Liver (tissue), 3 donors: ENCODE measurements at regions not wholly inside any gene's neighbourhood (a gene's known extent, or its start where the extent isn't known, plus 50 kb on each side); places are given as distances from the start of the nearest gene placed in this dataset.
"Not testable (repeated sequence)": the region's sequence is repeated elsewhere in the genome, so short reads cannot be mapped to it uniquely, and the experiment has no call there.

ENCODE experiments used
- CTCF ChIP-seq: fragments of 150-350 bp; IDR thresholded peaks from 2 replicates; pipeline ENCODE4 v1.5.1; 2017; ENCODE audit warnings: improper control_type of control experiment, low read depth, low read length; ENCODE audit not compliant: missing input control
- EGR1 ChIP-seq, 2 donors: IDR thresholded peaks; 2 replicates each; pipeline ENCODE4 v1.6.1; 2016 to 2018; ENCODE audit warnings: antibody characterized with exemption in 2 of 2, low read depth in 2 of 2
- FOXA2 ChIP-seq: IDR thresholded peaks from 2 replicates; pipeline ENCODE4 v1.6.1; 2016; ENCODE audit warnings: antibody characterized with exemption
- MAX ChIP-seq: IDR thresholded peaks from 2 replicates; pipeline ENCODE4 v1.6.1; 2016; ENCODE audit warnings: antibody characterized with exemption
- NR2F2 ChIP-seq: IDR thresholded peaks from 2 replicates; pipeline ENCODE4 v1.6.1; 2016; ENCODE audit warnings: antibody characterized with exemption
- RAD21 ChIP-seq, 2 donors: IDR thresholded peaks; 2 replicates each; pipeline ENCODE4 v1.6.1; 2016; ENCODE audit warnings: antibody characterized with exemption in 2 of 2, mild to moderate bottlenecking in 2 of 2
- REST ChIP-seq: IDR thresholded peaks from 2 replicates; pipeline ENCODE4 v1.6.1; 2016; ENCODE audit warnings: antibody characterized with exemption, mild to moderate bottlenecking
- SP1 ChIP-seq: IDR thresholded peaks from 2 replicates; pipeline ENCODE4 v1.6.1; 2018; ENCODE audit warnings: antibody characterized with exemption, mild to moderate bottlenecking
- TAF1 ChIP-seq: conservative IDR thresholded peaks from 2 replicates; pipeline ENCODE4 v1.6.1; 2016; ENCODE audit warnings: antibody characterized with exemption, mild to moderate bottlenecking
- YY1 ChIP-seq: IDR thresholded peaks from 2 replicates; pipeline ENCODE4 v1.6.1; 2016; ENCODE audit warnings: antibody characterized with exemption, mild to moderate bottlenecking
- TF ChIP-seq, protein P1 (sequence below): IDR thresholded peaks from 2 replicates; pipeline ENCODE4 v1.6.1; 2016; ENCODE audit warnings: antibody characterized with exemption
- TF ChIP-seq, protein P2 (sequence below): IDR thresholded peaks from 2 replicates; pipeline ENCODE4 v1.6.1; 2016; ENCODE audit warnings: antibody characterized with exemption
- donor health status: healthy.
- donor health status: healthy.

- TF ChIP-seq CTCF; MAX; RAD21 (IDR thresholded peaks at IDR 0.05); EGR1 (IDR thresholded peaks at IDR 0.05; ENCODE audit: low read depth in 2 of 2); NR2F2; REST; YY1; SP1; FOXA2; TAF1: not testable (repeated sequence)
- TF ChIP-seq, protein P1, sequence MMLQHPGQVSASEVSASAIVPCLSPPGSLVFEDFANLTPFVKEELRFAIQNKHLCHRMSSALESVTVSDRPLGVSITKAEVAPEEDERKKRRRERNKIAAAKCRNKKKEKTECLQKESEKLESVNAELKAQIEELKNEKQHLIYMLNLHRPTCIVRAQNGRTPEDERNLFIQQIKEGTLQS, result not testable (repeated sequence)
- TF ChIP-seq, protein P2, sequence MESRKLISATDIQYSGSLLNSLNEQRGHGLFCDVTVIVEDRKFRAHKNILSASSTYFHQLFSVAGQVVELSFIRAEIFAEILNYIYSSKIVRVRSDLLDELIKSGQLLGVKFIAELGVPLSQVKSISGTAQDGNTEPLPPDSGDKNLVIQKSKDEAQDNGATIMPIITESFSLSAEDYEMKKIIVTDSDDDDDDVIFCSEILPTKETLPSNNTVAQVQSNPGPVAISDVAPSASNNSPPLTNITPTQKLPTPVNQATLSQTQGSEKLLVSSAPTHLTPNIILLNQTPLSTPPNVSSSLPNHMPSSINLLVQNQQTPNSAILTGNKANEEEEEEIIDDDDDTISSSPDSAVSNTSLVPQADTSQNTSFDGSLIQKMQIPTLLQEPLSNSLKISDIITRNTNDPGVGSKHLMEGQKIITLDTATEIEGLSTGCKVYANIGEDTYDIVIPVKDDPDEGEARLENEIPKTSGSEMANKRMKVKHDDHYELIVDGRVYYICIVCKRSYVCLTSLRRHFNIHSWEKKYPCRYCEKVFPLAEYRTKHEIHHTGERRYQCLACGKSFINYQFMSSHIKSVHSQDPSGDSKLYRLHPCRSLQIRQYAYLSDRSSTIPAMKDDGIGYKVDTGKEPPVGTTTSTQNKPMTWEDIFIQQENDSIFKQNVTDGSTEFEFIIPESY, result not testable (repeated sequence)
Measured at GRCh38 chr5:96289287-96289686, 143.8 kb downstream of the PCSK1 start.
